ENCODE measurements at regions not wholly inside any gene's neighbourhood (a gene's known extent, or its start where the extent isn't known, plus 50 kb on each side); places are given as distances from the start of the nearest gene placed in this dataset.

- DNase-seq, result peak; percentile 65
Observed at GRCh38 chr11:42524534-42525227, 787.1 kb upstream of the API5 start.

GRCh38 chr11:42526426-42526825 lies 785.4 kb upstream of the API5 start:
- no peak for DNase-seq

GRCh38 chr11:42528471-42528870 lies 783.3 kb upstream of the API5 start:
- DNase-seq, result no peak

GRCh38 chr11:42528911-42529310 lies 782.9 kb upstream of the API5 start:
- DNase-seq, result no peak

GRCh38 chr11:42536611-42537360 lies 775.0 kb upstream of the API5 start:
- no peak for DNase-seq

GRCh38 chr11:42542336-42542735 lies 769.5 kb upstream of the API5 start:
- no peak for DNase-seq

GRCh38 chr11:42543844-42544419 lies 767.9 kb upstream of the API5 start:
- DNase-seq, result no peak

GRCh38 chr11:42544726-42545125 lies 767.1 kb upstream of the API5 start:
- no peak for DNase-seq

GRCh38 chr11:42545954-42546353 lies 765.8 kb upstream of the API5 start:
- DNase-seq, result no peak

- DNase-seq, result no peak
Observed at GRCh38 chr11:42552786-42553185, 759.0 kb upstream of the API5 start.

GRCh38 chr11:42555190-42555589 lies 756.6 kb upstream of the API5 start:
- no peak for DNase-seq

- no peak for DNase-seq
Observed at GRCh38 chr11:42571131-42571877, 740.5 kb upstream of the API5 start.

GRCh38 chr11:42571878-42572610 lies 739.8 kb upstream of the API5 start:
- DNase-seq, result no peak

GRCh38 chr11:42576318-42576717 lies 735.5 kb upstream of the API5 start:
- DNase-seq, result no peak

GRCh38 chr11:42589286-42589685 lies 722.5 kb upstream of the API5 start:
- DNase-seq, result no peak

GRCh38 chr11:42591841-42592240 lies 720.0 kb upstream of the API5 start:
- no peak for DNase-seq

GRCh38 chr11:42593441-42593840 lies 718.4 kb upstream of the API5 start:
- no peak for DNase-seq

- DNase-seq, result no peak
Observed at GRCh38 chr11:42595876-42596275, 715.9 kb upstream of the API5 start.

- no peak for DNase-seq
Observed at GRCh38 chr11:42596576-42597145, 715.1 kb upstream of the API5 start.

- DNase-seq, result no peak
Observed at GRCh38 chr11:42598341-42598740, 713.5 kb upstream of the API5 start.

GRCh38 chr11:42620796-42621195 lies 691.0 kb upstream of the API5 start:
- no peak for DNase-seq
